ENCODE measurements at regions not wholly inside any gene's neighbourhood (a gene's known extent, or its start where the extent isn't known, plus 50 kb on each side); places are given as distances from the start of the nearest gene placed in this dataset.

GRCh38 chr10:47076949-47077361 lies 165.7 kb downstream of the PTPN20 start:
- peak; percentile 65 for DNase-seq (ENCODE audit: low read depth)
- no peak overlapping the region for H3K4me3 ChIP-seq (replicated peaks; ENCODE audit: low read depth, low read length)
- TF ChIP-seq CTCF (IDR thresholded peaks at IDR 0.05; ENCODE audit: low read length, missing control alignments), result no peak

GRCh38 chr10:47077386-47077785 lies 166.2 kb downstream of the PTPN20 start:
- no peak for DNase-seq (ENCODE audit: low read depth)
- no peak overlapping the region for H3K4me3 ChIP-seq (replicated peaks; ENCODE audit: low read depth, low read length)

DNA sequence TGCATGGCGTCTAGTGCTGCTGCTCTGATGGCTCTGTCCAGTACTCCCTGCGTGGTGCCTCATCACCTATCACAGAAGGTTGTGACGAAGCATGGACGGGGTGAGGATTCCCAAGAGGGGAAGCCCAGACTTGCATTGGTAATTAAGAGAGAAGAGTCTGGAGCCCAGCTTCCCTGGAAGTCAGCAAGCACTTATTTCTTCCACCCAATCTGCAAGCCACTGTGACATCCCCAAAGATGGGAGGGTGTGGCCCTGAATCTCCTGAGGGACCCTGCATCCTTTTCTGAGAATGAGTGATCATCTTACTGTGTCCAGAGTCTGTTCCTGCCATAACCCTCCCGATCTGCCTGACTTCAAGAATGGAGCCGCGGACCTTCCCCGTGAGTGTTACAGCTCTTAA lies 166.7 kb downstream of the PTPN20 start:
- DNase-seq (ENCODE audit: low read depth), result no peak
- no peak for TF ChIP-seq CTCF (IDR thresholded peaks at IDR 0.05; ENCODE audit: low read length, missing control alignments)
- H3K4me3 ChIP-seq (replicated peaks; ENCODE audit: low read depth, low read length), result no peak overlapping the region

More at GRCh38 chr10:47077386-47077785, 166.2 kb downstream of the PTPN20 start:
- no peak for TF ChIP-seq CTCF (IDR thresholded peaks at IDR 0.05; ENCODE audit: low read length, missing control alignments)

GRCh38 chr10:47078393-47079203 lies 167.4 kb downstream of the PTPN20 start:
- DNase-seq (ENCODE audit: low read depth), result no peak
- H3K4me3 ChIP-seq (replicated peaks; ENCODE audit: low read depth, low read length), result no peak overlapping the region
- no peak for TF ChIP-seq CTCF (IDR thresholded peaks at IDR 0.05; ENCODE audit: low read length, missing control alignments)

- DNase-seq (ENCODE audit: low read depth), result peak; percentile 39
- TF ChIP-seq CTCF (IDR thresholded peaks at IDR 0.05; ENCODE audit: low read length, missing control alignments), result no peak
- H3K4me3 ChIP-seq (replicated peaks; ENCODE audit: low read depth, low read length), result no peak overlapping the region
These were observed 168.0 kb downstream of the PTPN20 start for GRCh38 chr10:47079204-47079580.

DNA sequence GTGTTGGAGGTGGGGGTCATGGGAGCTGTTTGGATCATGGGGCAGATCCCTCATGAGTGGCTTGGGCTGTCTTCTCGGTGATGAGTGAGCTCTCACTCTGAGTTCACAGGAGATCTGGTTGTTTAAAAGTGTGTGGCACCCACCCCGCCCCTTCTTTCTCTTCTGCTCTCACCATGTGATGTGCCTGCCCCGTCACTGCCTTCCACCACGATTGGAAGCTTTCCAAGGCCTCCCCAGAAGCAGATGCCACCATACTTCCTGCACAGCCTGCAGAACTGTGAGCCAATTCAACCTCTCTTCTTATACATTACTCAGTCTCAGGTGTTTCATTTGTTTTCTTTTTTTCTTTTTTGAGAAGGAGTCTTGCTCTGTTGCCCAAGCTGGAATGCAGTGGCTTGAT lies 170.0 kb downstream of the PTPN20 start:
- no peak overlapping the region for H3K4me3 ChIP-seq (replicated peaks; ENCODE audit: low read depth, low read length)
- no peak for TF ChIP-seq CTCF (IDR thresholded peaks at IDR 0.05; ENCODE audit: low read length, missing control alignments)
- DNase-seq (ENCODE audit: low read depth), result no peak

Data from fibroblast of pulmonary artery (primary cell).